ENCODE measurements at regions not wholly inside any gene's neighbourhood (a gene's known extent, or its start where the extent isn't known, plus 50 kb on each side); places are given as distances from the start of the nearest gene placed in this dataset.

- no peak for DNase-seq (ENCODE audit: low read depth)
Observed at GRCh38 chr10:6305401-6306321, 102.9 kb downstream of the PFKFB3 start.

DNA sequence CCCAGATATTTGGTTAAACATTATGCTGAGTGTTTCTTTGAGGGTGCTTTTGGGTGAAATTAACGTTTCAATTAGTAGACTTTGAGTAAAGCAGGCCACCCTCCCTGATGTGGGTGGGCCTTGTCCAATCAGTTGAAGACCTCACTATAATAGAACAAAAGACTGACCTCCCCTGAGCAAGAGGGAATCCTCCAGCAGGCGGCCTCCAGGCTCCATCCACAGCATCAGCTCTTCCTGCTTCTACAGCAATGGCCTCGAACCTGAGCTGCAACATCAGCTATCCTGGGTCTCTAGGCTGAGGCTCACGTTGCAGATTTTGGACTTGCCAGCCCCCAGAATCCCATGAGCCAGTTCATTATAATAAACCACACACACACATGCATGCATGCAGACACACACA lies 104.2 kb downstream of the PFKFB3 start:
- DNase-seq (ENCODE audit: low read depth): no peak

GRCh38 chr10:6309816-6310215 lies 107.1 kb downstream of the PFKFB3 start:
- DNase-seq (ENCODE audit: low read depth): no peak

DNA sequence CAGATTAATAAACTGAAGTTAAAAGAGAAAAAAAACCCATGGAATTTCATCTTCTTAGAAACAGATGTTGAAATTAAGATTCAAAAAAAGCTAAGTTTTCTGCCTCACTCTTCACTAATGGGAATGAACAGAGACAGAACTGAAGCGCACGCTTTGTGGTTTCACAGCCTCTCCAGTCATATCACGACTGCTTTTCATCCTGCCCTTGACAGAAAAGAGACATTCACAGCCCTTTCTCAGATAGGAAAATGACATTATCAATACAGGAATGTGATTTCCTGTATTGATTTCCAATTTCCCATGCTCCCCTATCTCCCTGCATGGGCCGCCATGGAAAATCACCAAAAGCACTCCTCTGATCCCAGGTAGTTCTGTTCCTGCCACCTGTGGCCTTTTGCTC lies 108.2 kb downstream of the PFKFB3 start:
- DNase-seq (ENCODE audit: low read depth): no peak

GRCh38 chr10:6311700-6312330 lies 109.1 kb downstream of the PFKFB3 start:
- no peak for DNase-seq (ENCODE audit: low read depth)

- no peak for DNase-seq (ENCODE audit: low read depth)
Observed at GRCh38 chr10:6312636-6313035, 109.9 kb downstream of the PFKFB3 start.

GRCh38 chr10:6313111-6313895 lies 110.6 kb downstream of the PFKFB3 start:
- DNase-seq (ENCODE audit: low read depth): no peak

GRCh38 chr10:6314620-6315205 lies 112.0 kb downstream of the PFKFB3 start:
- DNase-seq (ENCODE audit: low read depth): no peak

DNA sequence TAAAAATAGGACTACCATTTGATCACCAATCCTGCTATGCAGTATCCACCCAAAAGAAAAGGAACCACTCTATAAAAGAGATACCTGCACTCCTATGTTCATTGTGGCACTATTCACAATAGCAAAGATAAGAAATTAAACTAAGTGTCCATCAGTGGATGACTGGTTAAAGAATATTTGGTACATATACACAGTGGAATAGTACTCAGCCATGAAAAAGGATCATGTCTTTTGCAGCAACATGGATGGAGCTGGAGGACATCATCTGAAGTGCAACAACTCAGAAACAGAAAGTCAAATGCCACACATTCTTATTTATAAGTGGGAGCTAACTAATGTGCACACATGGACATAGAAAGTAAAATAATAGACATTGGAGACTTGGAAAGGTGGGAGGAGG lies 116.4 kb downstream of the PFKFB3 start:
- DNase-seq (ENCODE audit: low read depth): no peak

GRCh38 chr10:6320320-6321010 lies 117.7 kb downstream of the PFKFB3 start:
- DNase-seq (ENCODE audit: low read depth): no peak

DNA sequence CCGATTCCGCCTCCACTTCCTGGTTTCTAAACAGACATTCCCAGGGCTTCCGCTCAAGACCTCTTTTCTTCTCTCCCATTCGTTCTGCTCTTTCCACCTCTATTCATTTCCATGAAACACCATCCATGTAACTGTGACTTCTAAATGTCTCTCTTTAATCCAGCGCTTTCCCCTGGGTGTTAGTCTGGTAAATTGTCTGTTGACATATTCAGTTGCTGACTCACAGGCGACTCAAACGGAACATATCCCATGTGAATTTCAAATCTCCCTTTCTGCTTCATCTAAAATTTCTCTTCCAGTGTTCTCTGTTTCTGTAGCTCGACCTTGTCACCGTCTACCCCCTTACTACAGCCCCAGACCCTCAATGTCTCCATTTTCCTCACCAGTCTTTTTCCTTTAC lies 119.1 kb downstream of the PFKFB3 start:
- peak; percentile 52 for DNase-seq (ENCODE audit: low read depth)

DNA sequence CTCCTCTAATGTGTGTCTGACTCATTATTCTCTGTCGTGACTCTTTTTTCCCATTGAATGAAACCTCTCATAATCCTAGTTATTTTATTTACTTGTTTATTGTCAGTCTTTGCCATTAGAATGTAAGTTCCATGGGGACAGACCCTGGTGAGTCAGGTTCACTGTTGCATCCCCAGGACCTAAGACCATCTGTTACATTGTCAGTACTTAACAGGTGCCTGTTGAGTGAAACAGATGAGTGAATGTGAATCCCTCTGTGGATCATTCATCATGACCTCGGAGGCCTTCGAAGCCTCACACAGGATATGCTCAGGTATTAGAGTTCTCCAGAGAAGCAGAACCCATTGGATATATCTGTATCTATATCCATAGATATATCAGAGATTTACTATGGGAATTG lies 120.1 kb downstream of the PFKFB3 start:
- DNase-seq (ENCODE audit: low read depth): no peak

DNA sequence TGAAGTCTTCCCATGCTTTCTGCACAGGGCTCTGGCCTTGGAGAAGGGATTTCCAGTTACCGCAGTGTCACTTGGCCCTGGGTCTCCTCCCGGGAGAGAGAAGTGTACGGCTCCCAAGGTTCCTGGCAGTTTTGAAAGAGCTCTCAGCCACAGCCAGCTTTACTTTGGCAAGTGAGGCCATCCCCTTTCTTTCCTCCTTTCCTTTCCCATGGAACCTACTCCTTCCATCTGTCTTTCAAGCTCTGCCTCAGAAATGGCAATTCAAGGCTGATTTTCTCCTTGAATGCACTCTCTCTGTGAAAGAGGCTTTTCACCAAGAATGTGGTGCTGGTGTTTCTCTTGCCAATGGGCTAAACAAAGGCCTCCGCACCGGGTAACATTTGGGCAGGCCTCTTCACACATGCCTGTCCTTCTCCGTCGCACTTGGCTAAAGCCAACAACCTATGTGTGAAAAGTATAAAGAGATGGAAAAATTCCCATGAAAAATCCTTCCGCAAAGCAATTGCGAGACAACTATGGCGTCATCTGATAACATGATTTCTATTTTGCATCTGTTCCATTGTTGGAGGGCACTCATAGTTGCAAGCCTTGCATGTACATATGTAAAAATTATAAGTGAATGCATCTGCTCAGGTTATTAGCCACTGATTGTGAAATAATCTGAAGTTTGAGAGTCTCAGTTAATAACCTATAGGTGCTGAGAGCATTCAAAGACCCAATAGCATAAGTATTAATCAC lies 125.4 kb downstream of the PFKFB3 start:
- no peak for DNase-seq (ENCODE audit: low read depth)

GRCh38 chr10:6328699-6329423 lies 126.1 kb downstream of the PFKFB3 start:
- DNase-seq (ENCODE audit: low read depth): no peak

GRCh38 chr10:6333086-6333485 lies 130.4 kb downstream of the PFKFB3 start:
- DNase-seq (ENCODE audit: low read depth): no peak

- no peak for DNase-seq (ENCODE audit: low read depth)
Observed at GRCh38 chr10:6333973-6334372, 131.2 kb downstream of the PFKFB3 start.

DNA sequence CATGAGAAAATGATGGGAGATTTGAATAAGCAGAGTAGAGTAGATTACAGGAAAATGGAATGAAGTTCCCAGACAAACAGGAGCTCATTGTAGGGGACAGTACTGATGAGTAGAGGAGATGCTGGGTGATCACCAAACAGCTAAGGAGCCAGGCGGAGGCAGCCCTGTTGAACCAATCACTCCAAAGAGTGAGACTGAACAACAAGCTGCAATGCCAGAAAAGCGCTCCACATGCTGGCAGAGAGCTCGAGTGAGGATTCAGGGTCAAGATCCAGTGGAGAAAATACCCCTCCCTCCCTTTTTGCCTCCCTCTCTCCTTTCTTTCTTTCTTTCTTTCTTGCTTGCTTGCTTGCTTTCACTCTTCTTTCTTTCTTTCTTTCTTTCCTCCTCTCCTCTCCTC lies 133.3 kb downstream of the PFKFB3 start:
- no peak for DNase-seq (ENCODE audit: low read depth)

DNA sequence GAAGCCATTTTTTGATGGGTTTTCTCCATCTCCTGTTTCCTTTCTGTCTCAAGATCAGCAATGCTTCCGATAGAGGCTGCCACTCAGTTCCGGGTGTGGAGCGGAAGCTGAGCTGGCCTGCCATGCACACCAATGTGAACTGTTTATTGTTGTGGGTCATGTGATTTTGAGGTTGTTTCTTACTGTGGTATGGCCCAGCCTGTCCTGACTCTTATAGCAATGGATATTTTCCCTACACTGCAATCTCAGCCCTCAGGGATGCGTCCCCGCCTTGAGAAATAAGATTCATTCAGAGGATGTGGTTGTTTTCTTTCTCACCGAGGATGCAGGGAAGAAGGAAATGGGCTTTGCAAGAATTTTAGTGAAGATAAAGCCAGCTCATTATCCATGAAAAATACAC lies 134.7 kb downstream of the PFKFB3 start:
- peak; percentile 9 for DNase-seq (ENCODE audit: low read depth)

- no peak for DNase-seq (ENCODE audit: low read depth)
Observed at GRCh38 chr10:6338361-6338760, 135.6 kb downstream of the PFKFB3 start.

GRCh38 chr10:6339891-6340290 lies 137.2 kb downstream of the PFKFB3 start:
- no peak for DNase-seq (ENCODE audit: low read depth)

Measured in iris pigment epithelial cell (primary cell).